DOHH2 (cell line): ENCODE measurements at regions not wholly inside any gene's neighbourhood (a gene's known extent, or its start where the extent isn't known, plus 50 kb on each side); places are given as distances from the start of the nearest gene placed in this dataset.

ENCODE experiments used
- CTCF ChIP-seq: fragments of 200-600 bp; sonication (generic); IDR thresholded peaks from one replicate; pipeline ENCODE4 v1.5.1; 2014; ENCODE audit warnings: antibody characterized with exemption, mild to moderate bottlenecking, low read depth, low read length; ENCODE audit not compliant: poor library complexity, severe bottlenecking
- EZH2phosphoT487 ChIP-seq: fragments of 200-600 bp; sonication (generic); IDR thresholded peaks from 2 replicates; pipeline ENCODE4 v1.6.1; 2017; ENCODE audit warnings: borderline replicate concordance, mild to moderate bottlenecking, antibody characterized with exemption, low read length, moderate library complexity, mixed read lengths

- TF ChIP-seq CTCF (no peak), EZH2phosphoT487 (no peak)
Observed at GRCh38 chr6:91288741-91289140, 701.9 kb upstream of the MAP3K7 start.
